IMR-90 (cell line): ENCODE measurements at regions not wholly inside any gene's neighbourhood (a gene's known extent, or its start where the extent isn't known, plus 50 kb on each side); places are given as distances from the start of the nearest gene placed in this dataset.

Experiments used
- ATAC-seq: fragments of 200-7000 bp; cut with Tn5 transposase; 2 replicates; pipeline ENCODE4 v1.9.1; 2020; ENCODE audit warnings: low read depth, mild to moderate bottlenecking, moderate library complexity
- BruUV-seq: library from RNA; stranded (reverse); fragments of 400-500 nt; replicated peaks from 2 replicates; lab custom pipeline; 2021; lab: Mats Ljungman, UMichigan
- CTCF ChIA-PET: fragments of 300-600 bp; formaldehyde crosslinking; extraction: SDS; loops from one replicate; lab custom pipeline; 2021; ENCODE audit warnings: antibody characterized with exemption; lab: Yijun Ruan, JAX
- POLR2A ChIA-PET: fragments of 300-600 bp; sonication (Branson Sonifier 250); formaldehyde crosslinking; loops from one replicate; lab custom pipeline; 2022; ENCODE audit warnings: antibody characterized with exemption; ENCODE audit not compliant: unreplicated experiment; lab: Charles Lee
- DNase-seq: peaks from one replicate; pipeline ENCODE4 v3.0.0; 2013
- H2AFZ ChIP-seq: replicated peaks from 2 replicates; pipeline ENCODE3; 2013; ENCODE audit warnings: low read length, mild to moderate bottlenecking; ENCODE audit not compliant: poor library complexity
- H2AK5ac ChIP-seq: 2 replicates; pipeline ENCODE4 v1.6.1; 2013; ENCODE audit warnings: low read depth, low read length, inconsistent platforms
- H2AK9ac ChIP-seq: replicated peaks from 2 replicates; pipeline ENCODE3; 2013; ENCODE audit warnings: mild to moderate bottlenecking, low read depth, low read length, moderate library complexity; ENCODE audit not compliant: poor library complexity
- H2BK120ac ChIP-seq: 2 replicates; pipeline ENCODE4 v1.6.1; 2013; ENCODE audit warnings: low read depth, low read length, inconsistent platforms
- H2BK15ac ChIP-seq: 3 replicates; pipeline ENCODE4 v1.6.1; 2013; ENCODE audit warnings: low read depth, low read length, inconsistent platforms
- H2BK20ac ChIP-seq: 2 replicates; pipeline ENCODE4 v1.6.1; 2013; ENCODE audit warnings: low read depth, mild to moderate bottlenecking, inconsistent platforms, low read length, moderate library complexity
- H2BK5ac ChIP-seq: 2 replicates; pipeline ENCODE4 v1.6.1; 2013; ENCODE audit warnings: mild to moderate bottlenecking, low read depth, low read length, inconsistent platforms; ENCODE audit not compliant: poor library complexity, severe bottlenecking
- H3K14ac ChIP-seq: replicated peaks from 2 replicates; pipeline ENCODE4 v1.6.1; 2013; ENCODE audit warnings: low read depth, low read length, inconsistent platforms
- H3K18ac ChIP-seq: 2 replicates; pipeline ENCODE4 v1.6.1; 2013; ENCODE audit warnings: low read depth, low read length, control low read depth
- H3K23ac ChIP-seq: 2 replicates; pipeline ENCODE4 v1.6.1; 2013; ENCODE audit warnings: low read depth, low read length, inconsistent platforms
- H3K27ac ChIP-seq: 2 replicates; pipeline ENCODE4 v1.5.1; 2013; ENCODE audit warnings: mild to moderate bottlenecking, control low read depth, low read length; ENCODE audit not compliant: insufficient read depth
- H3K27me3 ChIP-seq: 2 replicates; pipeline ENCODE4 v1.6.1; 2013; ENCODE audit warnings: low read length; ENCODE audit not compliant: control insufficient read depth, insufficient read depth
- H3K36me3 ChIP-seq: 2 replicates; pipeline ENCODE4 v1.6.1; 2013; ENCODE audit warnings: low read length, mixed read lengths; ENCODE audit not compliant: control insufficient read depth, insufficient read depth
- H3K4ac ChIP-seq: 2 replicates; pipeline ENCODE4 v1.6.1; 2013; ENCODE audit warnings: low read depth, low read length, inconsistent platforms
- H3K4me1 ChIP-seq: 2 replicates; pipeline ENCODE4 v1.6.1; 2013; ENCODE audit warnings: low read length, mixed read lengths; ENCODE audit not compliant: control insufficient read depth, insufficient read depth
- H3K4me2 ChIP-seq: 2 replicates; pipeline ENCODE4 v1.6.1; 2013; ENCODE audit warnings: low read depth, mild to moderate bottlenecking, control low read depth, low read length, moderate library complexity
- H3K4me3 ChIP-seq: 2 replicates; pipeline ENCODE4 v1.5.1; 2013; ENCODE audit warnings: low read depth, mild to moderate bottlenecking, control low read depth, low read length, moderate library complexity; ENCODE audit not compliant: insufficient read depth
- H3K56ac ChIP-seq: 2 replicates; pipeline ENCODE4 v1.6.1; 2013; ENCODE audit warnings: low read length, inconsistent platforms; ENCODE audit not compliant: insufficient read depth; ENCODE audit errors: extremely low read depth
- H3K79me1 ChIP-seq, 2 experiments: 2 replicates each; pipeline ENCODE4 v1.6.1; 2013; ENCODE audit warnings: low read length in 2 of 2, inconsistent platforms in 1 of 2, low read depth in 1 of 2
- H3K9ac ChIP-seq: 2 replicates; pipeline ENCODE4 v1.6.1; 2013; ENCODE audit warnings: low read depth, low read length, control low read depth
- H3K9me1 ChIP-seq: 2 replicates; pipeline ENCODE4 v1.6.1; 2013; ENCODE audit warnings: low read length, inconsistent platforms; ENCODE audit not compliant: insufficient read depth
- H3K9me3 ChIP-seq: 2 replicates; pipeline ENCODE4 v1.6.1; 2013; ENCODE audit warnings: low read length; ENCODE audit not compliant: control insufficient read depth, insufficient read depth
- H4K20me1 ChIP-seq: 2 replicates; pipeline ENCODE4 v1.6.1; 2013; ENCODE audit warnings: low read length, inconsistent platforms; ENCODE audit not compliant: insufficient read depth
- H4K5ac ChIP-seq: 2 replicates; pipeline ENCODE4 v1.6.1; 2013; ENCODE audit warnings: mild to moderate bottlenecking, low read depth, low read length, control low read depth
- H4K8ac ChIP-seq, 2 experiments: 2 replicates each; pipeline ENCODE4 v1.6.1; 2013; ENCODE audit warnings: low read depth in 2 of 2, low read length in 2 of 2, control low read depth in 1 of 2, inconsistent platforms in 1 of 2
- H4K91ac ChIP-seq: 2 replicates; pipeline ENCODE4 v1.6.1; 2013; ENCODE audit warnings: low read depth, low read length, inconsistent platforms; ENCODE audit not compliant: insufficient read depth
- BHLHE40 ChIP-seq: fragments of 150-350 bp; IDR thresholded peaks from 2 replicates; pipeline ENCODE4 v1.6.1; 2016; ENCODE audit warnings: mild to moderate bottlenecking, low read depth, low read length
- CEBPB ChIP-seq: IDR thresholded peaks from 2 replicates; pipeline ENCODE4 v1.6.1; 2012; ENCODE audit warnings: low read depth, low read length, improper control_type of control experiment
- CHD1 ChIP-seq: IDR thresholded peaks from 2 replicates; pipeline ENCODE4 v1.6.1; 2012; ENCODE audit warnings: low read depth, low read length, improper control_type of control experiment
- ELK1 ChIP-seq: fragments of 150-350 bp; IDR thresholded peaks from 2 replicates; pipeline ENCODE4 v1.6.1; 2016; ENCODE audit warnings: low read depth, mild to moderate bottlenecking, low read length, moderate library complexity, borderline replicate concordance
- FOS ChIP-seq: fragments of 150-350 bp; IDR thresholded peaks from 2 replicates; pipeline ENCODE4 v1.6.1; 2016; ENCODE audit warnings: low read depth, low read length
- MAFK ChIP-seq: IDR thresholded peaks from 2 replicates; pipeline ENCODE4 v1.6.1; 2012; ENCODE audit warnings: low read depth, low read length, improper control_type of control experiment
- MAZ ChIP-seq: IDR thresholded peaks from 2 replicates; pipeline ENCODE4 v1.6.1; 2012; ENCODE audit warnings: low read depth, mild to moderate bottlenecking, low read length, improper control_type of control experiment, moderate library complexity, borderline replicate concordance
- NFE2L2 ChIP-seq: fragments of 150-350 bp; IDR thresholded peaks from 2 replicates; pipeline ENCODE4 v1.6.1; 2016; ENCODE audit warnings: low read depth, mild to moderate bottlenecking, low read length
- POLR2A ChIP-seq: IDR thresholded peaks from 2 replicates; pipeline ENCODE4 v1.6.1; 2012; ENCODE audit warnings: mild to moderate bottlenecking, low read depth, low read length
- RAD21 ChIP-seq: IDR thresholded peaks from 2 replicates; pipeline ENCODE4 v1.6.1; 2012; ENCODE audit warnings: low read length, improper control_type of control experiment
- RCOR1 ChIP-seq: IDR thresholded peaks from 2 replicates; pipeline ENCODE4 v1.6.1; 2012; ENCODE audit warnings: mild to moderate bottlenecking, low read length, improper control_type of control experiment; ENCODE audit not compliant: insufficient replicate concordance
- SMC3 ChIP-seq: fragments of 150-350 bp; IDR thresholded peaks from 2 replicates; pipeline ENCODE4 v1.6.1; 2016; ENCODE audit warnings: low read depth, mild to moderate bottlenecking, antibody characterized with exemption, low read length, moderate library complexity
- WGBS, 2 experiments: methylation state at CpG; one replicate each; pipeline versions ENCODE4 v1.1.5 to v1.1.7; 2013; ENCODE audit warnings: missing lambda C conversion rate in 2 of 2; ENCODE audit not compliant: insufficient read length in 1 of 2; ENCODE audit errors: extremely low coverage in 2 of 2; 5-methylcytosine and 5-hydroxymethylcytosine counted together
- dilution Hi-C: fragments of 300-500 bp; cut with HindIII; formaldehyde crosslinking; loops from one replicate; pipeline ENCODE4 v1.14.3; 2018; ENCODE audit warnings: low sequenced_read_pairs; ENCODE audit not compliant: unreplicated experiment
- in situ Hi-C: fragments of 300-500 bp; cut with MboI; formaldehyde crosslinking; loops from 3 replicates; pipeline ENCODE4 v1.14.3; 2019; ENCODE audit warnings: low sequenced_read_pairs, inconsistent platforms, mixed read lengths
- intact Hi-C: fragments of 100-400 bp; cut with micrococcal nuclease; formaldehyde crosslinking; loops from 2 replicates; pipeline ENCODE4 v1.10.0; 2022
- TF ChIP-seq, protein P1 (sequence below): conservative IDR thresholded peaks from 2 replicates; pipeline ENCODE4 v1.5.1; 2012; ENCODE audit warnings: mild to moderate bottlenecking, low read depth, low read length, improper control_type of control experiment
- TF ChIP-seq, protein P2 (sequence below): fragments of 150-350 bp; IDR thresholded peaks from 2 replicates; pipeline ENCODE4 v1.6.1; 2017; ENCODE audit warnings: mild to moderate bottlenecking, antibody characterized with exemption, low read length, low read depth

DNA sequence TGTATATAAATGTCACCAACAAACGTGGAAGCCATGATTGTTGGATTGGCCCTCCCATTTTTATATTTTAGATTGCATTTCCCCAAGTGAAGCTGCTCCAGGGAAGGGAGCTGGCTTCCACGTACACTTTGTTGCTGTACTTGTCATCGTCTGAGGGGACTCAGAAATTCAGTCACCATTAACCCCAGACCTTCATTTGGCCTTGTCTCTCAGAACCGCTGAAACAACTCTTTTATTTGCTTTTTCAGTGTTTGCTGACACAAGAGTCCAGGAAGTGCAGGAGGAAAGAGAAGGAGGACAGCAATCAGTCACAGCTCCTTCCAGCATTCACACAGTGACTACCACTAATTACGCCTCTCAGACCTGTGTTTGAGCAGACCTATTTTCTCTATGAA lies 276.5 kb downstream of the TBL1XR1 start:
- Histone ChIP-seq H2AK5ac (0 out of 2 replicates have a peak overlapping the region, but pooled peaks have one; percentile 15), H4K20me1 (no peaks in the 10 kb centered on the region), H2AFZ (peak overlapping the region; percentile 71), H3K79me1 (no peaks in the 10 kb centered on the region), H3K56ac (peak overlapping the region; percentile 41; the same call in 1 of the 2 replicates), H3K27ac (no peak overlapping the region), H3K36me3 (no peaks in the 10 kb centered on the region), H3K18ac (peak overlapping the region; percentile 48), H3K9me3 (no peaks in the 10 kb centered on the region), H2AK9ac (peak overlapping the region; percentile 29), H3K23ac (no peak overlapping the region; the same call in 1 of the 2 replicates), H2BK5ac (peak overlapping the region; percentile 4), H3K4ac (peak overlapping the region; percentile 44), H4K91ac (peak overlapping the region; percentile 45; the same call in 1 of the 2 replicates), H4K5ac (peak overlapping the region; percentile 74), H2BK20ac (peak overlapping the region; percentile 72), H3K4me3 (no peak overlapping the region), H3K4me2 (peak overlapping the region; percentile 25; the same call in 1 of the 2 replicates), H2BK15ac (0 out of 3 replicates have a peak overlapping the region, but pooled peaks have one; percentile 60), H3K9ac (no peak overlapping the region), H3K14ac (peak overlapping the region; percentile 0; the same call in 1 of the 2 replicates), H3K4me1 (peaks cover 4% of the 10 kb centered on the region), H3K9me1 (0 out of 2 replicates have a peak, but pooled peaks cover 3% of the 10 kb centered on the region), H2BK120ac (peak overlapping the region; percentile 44; the same call in 1 of the 2 replicates), H4K8ac (peak overlapping the region; percentile 50 to 83), H3K27me3 (no peaks in the 10 kb centered on the region)
- 40% methylated on average over 1 of the region's 5 CpGs; no CpG with 5 or more reads in 1 of the 2 experiments for WGBS, 2 experiments
- BruUV-seq: no TSS peak
- POLR2A ChIA-PET: interaction anchor here (0.5 kb wide), 1 partner anchor 627 kb away, joined by 3 read pairs; no protein-coding TSS in a partner anchor
- CTCF ChIA-PET: interaction anchor here (1.2 to 1.6 kb wide), 3 partner anchors 13 to 18 kb away, joined by 3 to 5 read pairs (median 3); no protein-coding TSS in a partner anchor
- DNase-seq (peak; percentile 13), ATAC-seq (peak; percentile 16)
- dilution Hi-C loops: no loop called here
- TF ChIP-seq CHD1: no peak
- TF ChIP-seq MAFK: no peak
- no peak for TF ChIP-seq ELK1
- no peak for TF ChIP-seq CEBPB
- no peak for TF ChIP-seq BHLHE40
- TF ChIP-seq, protein P1, sequence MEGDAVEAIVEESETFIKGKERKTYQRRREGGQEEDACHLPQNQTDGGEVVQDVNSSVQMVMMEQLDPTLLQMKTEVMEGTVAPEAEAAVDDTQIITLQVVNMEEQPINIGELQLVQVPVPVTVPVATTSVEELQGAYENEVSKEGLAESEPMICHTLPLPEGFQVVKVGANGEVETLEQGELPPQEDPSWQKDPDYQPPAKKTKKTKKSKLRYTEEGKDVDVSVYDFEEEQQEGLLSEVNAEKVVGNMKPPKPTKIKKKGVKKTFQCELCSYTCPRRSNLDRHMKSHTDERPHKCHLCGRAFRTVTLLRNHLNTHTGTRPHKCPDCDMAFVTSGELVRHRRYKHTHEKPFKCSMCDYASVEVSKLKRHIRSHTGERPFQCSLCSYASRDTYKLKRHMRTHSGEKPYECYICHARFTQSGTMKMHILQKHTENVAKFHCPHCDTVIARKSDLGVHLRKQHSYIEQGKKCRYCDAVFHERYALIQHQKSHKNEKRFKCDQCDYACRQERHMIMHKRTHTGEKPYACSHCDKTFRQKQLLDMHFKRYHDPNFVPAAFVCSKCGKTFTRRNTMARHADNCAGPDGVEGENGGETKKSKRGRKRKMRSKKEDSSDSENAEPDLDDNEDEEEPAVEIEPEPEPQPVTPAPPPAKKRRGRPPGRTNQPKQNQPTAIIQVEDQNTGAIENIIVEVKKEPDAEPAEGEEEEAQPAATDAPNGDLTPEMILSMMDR: no peak
- TF ChIP-seq, protein P2, sequence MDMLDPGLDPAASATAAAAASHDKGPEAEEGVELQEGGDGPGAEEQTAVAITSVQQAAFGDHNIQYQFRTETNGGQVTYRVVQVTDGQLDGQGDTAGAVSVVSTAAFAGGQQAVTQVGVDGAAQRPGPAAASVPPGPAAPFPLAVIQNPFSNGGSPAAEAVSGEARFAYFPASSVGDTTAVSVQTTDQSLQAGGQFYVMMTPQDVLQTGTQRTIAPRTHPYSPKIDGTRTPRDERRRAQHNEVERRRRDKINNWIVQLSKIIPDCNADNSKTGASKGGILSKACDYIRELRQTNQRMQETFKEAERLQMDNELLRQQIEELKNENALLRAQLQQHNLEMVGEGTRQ: no peak
- no peak for TF ChIP-seq POLR2A
- no peak for TF ChIP-seq RAD21
- no peak for TF ChIP-seq SMC3
- TF ChIP-seq FOS: no peak
- no peak for TF ChIP-seq MAZ
- TF ChIP-seq RCOR1: no peak
- TF ChIP-seq NFE2L2: no peak
- intact Hi-C loops: no loop called here
- in situ Hi-C loops: no loop called here
